ENCODE measurements at regions not wholly inside any gene's neighbourhood (a gene's known extent, or its start where the extent isn't known, plus 50 kb on each side); places are given as distances from the start of the nearest gene placed in this dataset.

- no peak for TF ChIP-seq NFYA (IDR thresholded peaks at IDR 0.05; ENCODE audit: borderline replicate concordance, low read depth, low read length)
- no peak for TF ChIP-seq BCL11A (IDR thresholded peaks at IDR 0.05; ENCODE audit: low read depth, low read length)
- TF ChIP-seq, protein P1, sequence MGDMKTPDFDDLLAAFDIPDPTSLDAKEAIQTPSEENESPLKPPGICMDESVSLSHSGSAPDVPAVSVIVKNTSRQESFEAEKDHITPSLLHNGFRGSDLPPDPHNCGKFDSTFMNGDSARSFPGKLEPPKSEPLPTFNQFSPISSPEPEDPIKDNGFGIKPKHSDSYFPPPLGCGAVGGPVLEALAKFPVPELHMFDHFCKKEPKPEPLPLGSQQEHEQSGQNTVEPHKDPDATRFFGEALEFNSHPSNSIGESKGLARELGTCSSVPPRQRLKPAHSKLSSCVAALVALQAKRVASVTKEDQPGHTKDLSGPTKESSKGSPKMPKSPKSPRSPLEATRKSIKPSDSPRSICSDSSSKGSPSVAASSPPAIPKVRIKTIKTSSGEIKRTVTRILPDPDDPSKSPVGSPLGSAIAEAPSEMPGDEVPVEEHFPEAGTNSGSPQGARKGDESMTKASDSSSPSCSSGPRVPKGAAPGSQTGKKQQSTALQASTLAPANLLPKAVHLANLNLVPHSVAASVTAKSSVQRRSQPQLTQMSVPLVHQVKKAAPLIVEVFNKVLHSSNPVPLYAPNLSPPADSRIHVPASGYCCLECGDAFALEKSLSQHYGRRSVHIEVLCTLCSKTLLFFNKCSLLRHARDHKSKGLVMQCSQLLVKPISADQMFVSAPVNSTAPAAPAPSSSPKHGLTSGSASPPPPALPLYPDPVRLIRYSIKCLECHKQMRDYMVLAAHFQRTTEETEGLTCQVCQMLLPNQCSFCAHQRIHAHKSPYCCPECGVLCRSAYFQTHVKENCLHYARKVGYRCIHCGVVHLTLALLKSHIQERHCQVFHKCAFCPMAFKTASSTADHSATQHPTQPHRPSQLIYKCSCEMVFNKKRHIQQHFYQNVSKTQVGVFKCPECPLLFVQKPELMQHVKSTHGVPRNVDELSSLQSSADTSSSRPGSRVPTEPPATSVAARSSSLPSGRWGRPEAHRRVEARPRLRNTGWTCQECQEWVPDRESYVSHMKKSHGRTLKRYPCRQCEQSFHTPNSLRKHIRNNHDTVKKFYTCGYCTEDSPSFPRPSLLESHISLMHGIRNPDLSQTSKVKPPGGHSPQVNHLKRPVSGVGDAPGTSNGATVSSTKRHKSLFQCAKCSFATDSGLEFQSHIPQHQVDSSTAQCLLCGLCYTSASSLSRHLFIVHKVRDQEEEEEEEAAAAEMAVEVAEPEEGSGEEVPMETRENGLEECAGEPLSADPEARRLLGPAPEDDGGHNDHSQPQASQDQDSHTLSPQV (IDR thresholded peaks at IDR 0.05) = no peak
- no peak for TF ChIP-seq NFXL1 (IDR thresholded peaks at IDR 0.05; ENCODE audit: borderline replicate concordance)
- TF ChIP-seq SUPT20H (IDR thresholded peaks at IDR 0.05; ENCODE audit: borderline replicate concordance, control insufficient read depth, low read depth, low read length) = no peak
- TF ChIP-seq, protein P2, sequence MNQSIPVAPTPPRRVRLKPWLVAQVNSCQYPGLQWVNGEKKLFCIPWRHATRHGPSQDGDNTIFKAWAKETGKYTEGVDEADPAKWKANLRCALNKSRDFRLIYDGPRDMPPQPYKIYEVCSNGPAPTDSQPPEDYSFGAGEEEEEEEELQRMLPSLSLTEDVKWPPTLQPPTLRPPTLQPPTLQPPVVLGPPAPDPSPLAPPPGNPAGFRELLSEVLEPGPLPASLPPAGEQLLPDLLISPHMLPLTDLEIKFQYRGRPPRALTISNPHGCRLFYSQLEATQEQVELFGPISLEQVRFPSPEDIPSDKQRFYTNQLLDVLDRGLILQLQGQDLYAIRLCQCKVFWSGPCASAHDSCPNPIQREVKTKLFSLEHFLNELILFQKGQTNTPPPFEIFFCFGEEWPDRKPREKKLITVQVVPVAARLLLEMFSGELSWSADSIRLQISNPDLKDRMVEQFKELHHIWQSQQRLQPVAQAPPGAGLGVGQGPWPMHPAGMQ (IDR thresholded peaks at IDR 0.05; ENCODE audit: borderline replicate concordance) = no peak
- TF ChIP-seq YBX1 (IDR thresholded peaks at IDR 0.05) = no peak
- no peak for TF ChIP-seq ATF7 (IDR thresholded peaks at IDR 0.05; ENCODE audit: low read depth)
- TF ChIP-seq NR2C1 (IDR thresholded peaks at IDR 0.05) = no peak
These were observed 158.5 kb upstream of the ESRRG start for GRCh38 chr1:216881695-216882094.

More at GRCh38 chr1:216881695-216882094, 158.5 kb upstream of the ESRRG start:
- DNase-seq (ENCODE audit: low read depth, low spot score) (no peak), FAIRE-seq (no peak), ATAC-seq (no peak)
- BruUV-seq (replicated peaks) = no TSS peak
- ChIA-PET SMC1A (ENCODE audit: uncharacterized antibody, unreplicated experiment) (interaction anchor here (0.6 to 0.9 kb wide), 3 partner anchors 13 to 75 kb away, joined by 3 read pairs; no protein-coding TSS in a partner anchor), CTCF (no interaction called here), RAD21 (ENCODE audit: unreplicated experiment) (no interaction called here), POLR2A (no interaction called here)
- Histone ChIP-seq H3K79me2 (ENCODE audit: control insufficient read depth, insufficient read depth, low read length) (no peaks in the 10 kb centered on the region), H3K36me3 (ENCODE audit: control insufficient read depth in 2 of 2, insufficient read depth in 2 of 2, low read length in 1 of 2) (no peaks in the 10 kb centered on the region), H3K9me3 (replicated peaks; ENCODE audit: control insufficient read depth, insufficient read depth, low read length) (no peaks in the 10 kb centered on the region), H2AFZ (ENCODE audit: control insufficient read depth, low read depth, low read length) (no peak overlapping the region), H3K4me3 (no peak overlapping the region), H3K27me3 (replicated peaks in 1 of 2; ENCODE audit: control insufficient read depth in 2 of 2, insufficient read depth in 2 of 2, low read length in 1 of 2) (no peaks in the 10 kb centered on the region), H3K4me2 (ENCODE audit: control insufficient read depth, insufficient read depth) (no peak overlapping the region), H4K20me1 (ENCODE audit: control insufficient read depth, insufficient read depth) (no peaks in the 10 kb centered on the region), H3K27ac (ENCODE audit: control insufficient read depth, insufficient read depth) (no peak overlapping the region), H3K4me1 (ENCODE audit: control insufficient read depth, insufficient read depth, low read length) (no peaks in the 10 kb centered on the region), H3K9ac (ENCODE audit: control insufficient read depth, insufficient read depth, low read length) (no peak overlapping the region)
- intact Hi-C loops (cut with micrococcal nuclease; ENCODE audit: unreplicated experiment) = no loop called here
- 91% methylated on average over 2 of the region's 2 CpGs for WGBS (ENCODE audit: insufficient coverage, insufficient replicate concordance, low lambda C conversion rate, missing lambda C conversion rate)
- in situ Hi-C loops (cut with MboI) = no loop called here

All from GM12878 (cell line).